Activated CD4-positive, CD25-positive, alpha-beta regulatory T cell (primary cell): ENCODE measurements at regions not wholly inside any gene's neighbourhood (a gene's known extent, or its start where the extent isn't known, plus 50 kb on each side); places are given as distances from the start of the nearest gene placed in this dataset.

Experiments used
- DNase-seq, 4 experiments: peaks; one replicate each; lab custom pipeline; 2025; lab: John Stamatoyannopoulos, UW

DNA sequence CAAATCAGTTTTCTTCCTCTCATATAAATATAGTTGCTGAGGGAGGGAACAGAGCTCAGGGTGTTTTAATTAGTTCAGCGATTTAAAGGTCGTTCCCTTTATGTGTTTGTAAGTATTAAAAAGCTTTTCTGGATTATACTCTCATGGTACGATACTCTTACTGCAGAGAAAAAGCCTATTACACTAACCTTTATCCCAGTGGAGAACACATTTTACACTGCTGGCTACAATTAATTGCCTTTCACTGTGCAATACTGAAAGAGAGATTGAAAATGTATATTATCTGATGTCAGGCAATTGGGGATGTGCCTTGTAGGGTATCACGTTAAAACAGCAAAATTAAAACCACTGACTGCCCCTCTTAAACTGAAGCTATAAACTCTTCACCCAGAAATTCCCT lies 526.9 kb upstream of the SGCG start:
- DNase-seq, result no peak

DNA sequence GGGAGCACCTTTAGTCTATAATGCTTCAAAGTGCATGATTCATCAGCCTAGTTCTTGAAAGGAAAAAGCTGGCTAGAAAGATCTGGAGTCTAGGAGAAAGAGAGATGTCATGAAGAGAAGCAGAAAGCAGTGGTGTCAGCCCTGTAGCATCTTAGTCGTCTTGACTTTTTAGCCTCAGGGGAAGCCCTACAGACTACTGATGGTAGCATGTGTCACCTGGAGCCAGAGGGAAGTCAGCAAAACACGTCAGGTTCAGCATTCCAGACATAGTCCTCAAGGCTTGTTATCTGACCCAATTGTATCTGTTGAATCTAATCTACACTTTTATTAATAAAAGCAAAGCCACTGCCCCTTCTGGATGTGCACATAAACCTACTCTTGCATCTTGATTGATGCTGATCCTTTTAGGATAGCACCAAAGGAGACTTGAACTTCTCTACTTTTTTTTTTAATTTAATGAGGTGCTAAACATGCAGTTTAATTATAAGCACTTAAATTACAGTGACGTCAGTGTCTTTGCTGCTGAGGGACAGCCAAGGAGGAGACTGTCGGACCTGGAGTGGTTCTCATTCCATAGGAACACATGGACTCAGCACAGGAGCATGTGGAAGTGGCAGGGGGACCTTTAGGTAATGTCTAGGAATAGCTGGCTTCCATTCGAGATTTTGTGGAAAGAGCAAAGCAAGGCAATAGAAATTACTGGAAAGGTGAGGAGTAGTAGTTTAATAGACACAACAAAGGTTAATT lies 525.5 kb upstream of the SGCG start:
- no peak for DNase-seq

DNA sequence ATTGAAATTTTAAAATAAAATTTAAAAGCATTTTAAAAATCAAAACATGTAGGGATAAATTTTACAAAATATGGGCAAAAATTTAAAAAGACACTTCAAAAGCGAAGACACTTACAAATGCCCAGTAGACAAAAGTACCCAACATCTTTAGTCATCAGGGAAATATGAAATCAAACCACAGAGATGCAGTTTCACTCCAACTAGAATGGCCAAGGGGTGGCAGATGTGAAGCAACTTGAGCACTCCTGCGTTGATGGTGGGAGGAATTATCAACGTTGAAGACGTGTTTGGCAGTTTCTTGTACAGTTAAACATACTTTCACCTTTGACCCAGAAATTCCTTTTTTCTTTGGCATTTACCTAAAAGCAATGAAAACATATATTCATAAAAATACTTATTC lies 518.0 kb upstream of the SGCG start:
- DNase-seq, result no peak

DNA sequence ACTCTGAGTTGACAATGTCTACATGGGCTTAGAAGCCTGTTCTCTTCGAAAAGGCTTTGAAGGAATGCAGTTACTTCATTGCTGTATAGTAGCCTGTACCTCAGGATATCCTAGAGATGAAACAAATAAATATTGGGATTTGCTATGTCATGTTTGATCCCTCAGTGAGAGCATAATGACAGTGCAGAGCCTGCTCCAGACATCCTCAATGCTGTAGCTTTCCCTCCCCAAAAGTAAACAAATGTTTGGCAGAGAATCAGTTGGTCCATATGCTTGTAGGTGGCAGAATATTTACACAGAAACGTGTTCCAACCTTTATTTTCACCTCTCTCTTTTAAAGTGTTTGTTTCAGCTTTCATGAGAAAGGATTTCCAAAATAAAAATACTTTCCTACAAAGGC lies 515.3 kb upstream of the SGCG start:
- no peak for DNase-seq

DNA sequence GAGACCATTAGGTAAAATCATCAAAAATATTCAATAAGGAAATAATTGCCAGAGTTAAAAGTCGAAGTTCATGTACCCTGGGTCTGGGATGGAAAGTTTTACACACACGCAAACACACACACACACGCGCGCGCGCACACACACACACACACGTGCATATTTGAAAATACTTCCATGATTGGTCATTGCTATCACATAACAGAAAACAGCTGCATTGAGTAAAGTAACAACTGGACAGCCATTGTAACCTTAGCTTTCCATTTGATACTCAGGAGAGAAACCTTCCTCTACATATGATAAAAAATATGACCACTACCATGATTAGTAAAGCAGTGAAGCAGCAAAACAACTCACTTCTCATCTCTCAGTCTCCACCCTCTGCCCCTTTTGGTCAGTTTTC lies 490.0 kb upstream of the SGCG start:
- DNase-seq, result no peak

DNA sequence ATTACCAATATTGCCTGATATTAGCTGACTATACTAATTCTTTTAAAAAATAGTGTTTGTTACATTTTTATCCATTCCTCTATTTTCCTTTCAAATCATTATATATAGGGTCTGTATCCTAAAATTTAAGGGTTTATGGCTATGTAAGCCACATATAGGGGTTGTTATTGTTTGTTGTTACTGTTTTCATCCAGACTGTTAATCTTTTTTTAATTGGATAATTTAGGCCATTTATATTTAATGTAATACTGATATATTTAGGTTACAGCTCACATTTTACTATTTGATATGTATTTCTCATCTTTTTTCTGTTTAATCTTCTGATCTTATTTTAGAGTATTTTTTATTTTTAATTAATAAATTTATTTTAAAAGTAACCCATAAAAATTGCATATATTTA lies 487.1 kb upstream of the SGCG start:
- no peak for DNase-seq

DNA sequence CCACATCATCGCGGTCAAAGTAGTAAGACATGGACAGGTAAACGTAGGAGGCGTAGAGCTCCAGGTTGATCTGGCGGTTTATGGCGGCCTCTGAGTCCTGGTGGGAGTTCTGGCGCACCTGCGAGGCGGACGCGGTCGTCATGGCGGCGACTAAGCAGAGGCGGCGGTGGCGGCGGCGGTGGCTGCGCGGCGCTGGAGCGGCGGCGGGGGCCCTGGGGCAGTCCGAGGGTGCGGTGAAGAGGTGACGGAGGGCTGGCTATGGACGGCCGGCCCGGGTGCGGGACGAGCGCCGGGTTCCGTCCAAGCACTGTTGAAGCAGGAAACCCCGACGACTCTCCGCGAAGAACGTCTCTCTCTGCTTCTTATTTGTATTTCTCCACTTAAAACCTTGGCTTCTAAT lies 484.3 kb upstream of the SGCG start:
- DNase-seq, result no peak

DNA sequence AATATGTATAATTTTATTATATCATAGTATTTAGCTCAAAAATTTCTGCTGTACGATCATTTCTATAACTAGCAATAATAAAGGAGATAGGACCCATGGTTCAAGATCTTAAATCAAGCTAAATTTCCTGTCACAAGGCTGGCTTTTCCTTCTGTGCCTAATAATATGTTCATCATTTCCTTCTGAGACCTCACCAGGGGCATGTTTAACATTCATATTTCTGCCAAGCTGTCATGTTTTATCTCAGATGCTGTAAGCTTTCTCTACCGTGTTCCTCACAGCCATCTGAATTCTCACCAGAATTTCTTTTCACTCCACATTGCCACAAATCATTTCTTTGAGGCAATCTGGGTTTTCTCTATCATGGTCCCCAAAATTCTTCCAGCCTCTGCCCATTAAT lies 482.3 kb upstream of the SGCG start:
- no peak for DNase-seq

DNA sequence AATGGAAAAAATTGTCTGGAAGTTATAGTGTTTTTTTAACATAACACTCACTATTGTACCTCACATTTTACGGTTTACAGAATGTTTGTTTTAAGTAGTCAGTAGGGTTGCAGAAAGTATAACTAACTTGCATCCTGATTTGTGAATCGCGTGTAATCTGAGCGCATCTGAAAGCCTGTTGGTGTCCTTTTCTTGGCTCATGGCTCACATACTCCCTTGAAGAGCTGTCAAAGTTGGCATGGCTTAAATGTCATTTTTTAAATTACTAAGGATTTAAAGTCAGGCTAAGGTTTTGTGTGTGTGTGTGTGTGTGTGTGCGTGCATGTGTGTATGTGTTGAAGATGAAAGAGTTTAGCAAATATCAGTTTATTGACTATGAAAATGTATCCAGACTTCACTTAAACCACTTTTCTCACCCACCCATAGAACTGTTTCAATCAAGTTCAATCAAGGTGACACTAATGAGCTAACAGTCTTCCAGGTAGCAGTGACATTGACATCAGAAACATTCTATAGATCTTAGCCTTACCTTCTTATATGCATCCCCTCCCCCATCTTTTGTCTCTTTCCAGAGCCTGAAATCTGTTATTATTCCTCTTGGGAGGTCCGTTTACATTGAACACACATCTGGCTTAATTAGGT lies 480.4 kb upstream of the SGCG start:
- DNase-seq, result no peak

DNA sequence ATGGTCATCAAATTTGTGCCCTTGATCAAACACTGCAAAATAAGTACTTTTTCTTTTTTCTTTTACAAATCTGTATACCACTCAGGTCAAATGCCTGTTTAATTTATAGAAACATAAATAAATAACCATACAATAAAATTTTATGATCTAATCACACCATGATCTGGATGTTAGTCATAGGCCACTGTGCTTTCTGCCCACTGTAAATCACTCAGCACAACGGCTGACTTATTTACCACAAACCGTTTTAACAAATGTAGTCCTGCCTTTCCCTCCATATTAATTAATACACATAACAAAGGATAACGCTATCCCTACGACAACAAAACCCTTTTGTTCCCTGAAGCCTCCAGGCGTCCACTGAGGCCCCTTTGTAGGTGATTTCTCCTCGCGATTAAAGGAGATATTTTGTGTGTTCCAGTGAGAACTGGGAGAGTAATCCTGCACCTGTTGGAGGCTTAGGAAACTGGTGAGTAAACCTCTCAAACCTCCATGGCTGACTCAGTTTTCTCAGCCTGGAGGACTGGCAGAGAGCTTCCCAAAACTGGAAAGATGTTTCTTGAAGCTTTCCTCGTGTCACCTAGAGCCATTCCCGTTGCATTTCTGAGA lies 477.1 kb upstream of the SGCG start:
- no peak for DNase-seq

DNA sequence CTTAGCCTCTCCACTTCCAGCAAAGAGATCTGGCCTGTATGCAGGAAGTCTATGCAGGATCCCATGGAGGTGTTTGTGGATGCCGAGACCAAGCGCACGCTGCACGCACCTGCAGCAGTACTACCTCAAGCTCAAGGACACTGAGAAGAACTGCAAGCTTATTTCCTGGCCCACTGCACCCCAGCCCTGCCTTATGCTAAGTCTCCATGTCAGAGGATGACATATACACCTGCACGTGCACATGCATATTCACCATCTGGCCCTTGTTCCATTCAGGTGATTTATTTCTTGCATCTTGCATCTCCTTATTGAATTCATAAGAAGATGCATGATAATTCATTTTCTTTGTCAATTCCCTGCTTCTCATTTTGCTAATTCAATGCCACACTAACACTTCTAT lies 472.8 kb upstream of the SGCG start:
- no peak for DNase-seq

DNA sequence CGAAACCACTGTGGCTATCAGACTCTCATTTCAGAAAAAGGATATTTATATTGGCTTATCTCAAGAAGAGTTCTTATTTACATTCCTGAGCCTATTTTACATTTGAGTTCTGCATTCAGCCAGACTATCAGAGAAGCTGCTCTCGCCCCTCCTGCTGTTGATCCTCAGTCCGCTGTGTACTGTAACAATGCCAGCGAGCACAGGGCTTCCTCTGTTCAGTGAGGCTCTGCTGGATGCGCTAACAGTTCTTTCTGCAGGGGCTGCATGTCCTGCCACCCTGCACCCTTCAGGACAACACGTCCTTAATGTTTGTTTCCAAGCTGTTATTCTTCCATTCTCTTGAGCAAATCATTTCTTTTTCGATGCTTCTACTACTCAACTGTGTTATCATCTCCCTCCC lies 463.7 kb upstream of the SGCG start:
- DNase-seq, result no peak

DNA sequence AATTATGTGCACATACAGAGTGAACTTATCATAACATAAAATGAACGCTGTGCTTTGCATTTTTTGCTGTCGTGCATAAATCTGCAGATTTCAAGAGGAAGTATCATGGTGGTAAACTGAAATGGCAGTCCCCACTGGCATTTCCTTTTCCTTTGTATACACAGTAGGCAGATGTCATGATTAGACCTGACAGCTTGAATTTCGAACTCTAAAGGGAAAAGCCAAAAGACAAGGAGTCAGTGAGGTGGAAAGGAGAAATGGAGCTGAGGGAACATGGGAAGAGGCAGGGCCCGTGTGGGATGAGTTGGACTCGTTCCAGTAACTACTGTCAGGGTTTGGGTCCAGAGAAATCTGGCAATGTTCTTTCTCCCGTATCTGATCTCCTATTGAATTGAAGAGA lies 454.1 kb upstream of the SGCG start:
- DNase-seq, result no peak

DNA sequence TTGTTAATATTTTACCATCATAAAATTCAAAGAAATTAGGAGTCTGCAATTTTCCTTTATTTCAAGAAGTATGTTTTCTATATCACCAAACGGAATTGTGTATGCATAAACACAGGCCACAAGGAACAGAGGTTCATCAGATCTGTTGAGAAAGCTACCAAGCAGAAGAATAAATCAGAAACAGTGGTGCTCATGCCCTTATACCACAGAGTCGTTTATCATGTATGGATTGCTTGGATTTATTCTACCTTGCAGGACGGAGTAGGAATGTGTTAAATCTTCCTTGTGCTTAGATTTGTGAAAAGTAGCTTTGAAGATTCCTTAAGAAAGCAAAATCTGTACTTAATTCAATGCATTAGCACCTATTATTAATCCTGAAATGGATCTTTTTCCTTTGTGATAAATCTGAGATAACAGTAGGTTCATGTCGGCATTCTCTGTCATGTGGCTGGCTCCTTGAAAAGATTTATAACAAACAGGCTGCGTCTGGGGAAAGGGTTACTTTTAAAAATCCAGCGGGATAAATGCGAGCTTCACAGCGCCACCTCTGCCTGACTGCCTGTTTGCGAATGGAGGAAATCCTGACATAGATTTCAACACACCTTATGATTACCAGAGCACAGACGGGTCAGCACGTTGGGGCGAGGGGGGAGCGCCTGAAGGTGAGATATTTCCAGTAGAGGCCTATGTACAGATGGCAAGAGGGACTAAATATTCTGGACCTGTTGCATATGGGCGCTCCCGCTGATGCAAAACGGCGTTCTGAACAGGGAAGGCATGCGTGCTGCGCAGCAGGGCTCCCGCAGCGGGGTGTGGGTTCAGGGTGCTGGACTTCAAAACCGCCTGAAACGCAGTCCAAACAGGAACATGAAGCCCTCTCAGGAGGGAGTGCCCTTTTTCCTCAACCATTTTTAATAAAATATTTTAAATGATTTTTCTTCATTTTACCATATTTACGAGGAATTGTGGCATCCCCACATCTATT lies 445.5 kb upstream of the SGCG start:
- no peak for DNase-seq

DNA sequence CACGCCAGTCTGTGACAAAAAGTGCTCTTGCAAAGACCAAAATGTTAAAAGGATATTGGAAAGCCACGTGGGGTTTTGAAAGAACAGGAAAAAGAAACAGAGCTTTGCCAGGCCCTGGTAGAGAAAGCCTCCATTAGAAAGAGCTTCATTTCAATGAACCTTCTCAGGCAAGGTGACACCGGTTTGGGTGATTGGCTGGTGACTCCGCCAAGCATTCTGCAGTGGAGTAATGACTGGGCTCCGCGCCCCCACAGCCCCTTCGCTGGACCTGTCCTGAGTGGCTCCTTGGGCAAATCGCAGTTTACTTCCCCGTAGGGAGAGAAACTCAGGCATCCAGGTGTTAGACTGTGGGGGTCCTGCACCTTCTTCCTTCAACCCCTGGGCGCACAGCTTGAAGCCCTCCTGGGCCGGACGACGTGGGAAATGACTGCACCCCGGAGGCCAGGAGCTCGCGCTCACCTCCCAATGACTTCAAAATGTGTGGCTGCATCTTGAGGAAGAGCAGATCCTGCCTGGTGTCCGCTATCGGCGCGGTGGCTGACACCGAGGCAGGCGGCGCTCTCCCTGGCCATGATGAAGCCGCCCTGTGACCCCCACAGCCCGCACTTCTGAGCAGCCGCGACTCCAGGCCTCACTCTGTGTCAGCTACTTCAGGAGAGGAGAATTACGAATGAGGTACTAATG lies 444.6 kb upstream of the SGCG start:
- no peak for DNase-seq

DNA sequence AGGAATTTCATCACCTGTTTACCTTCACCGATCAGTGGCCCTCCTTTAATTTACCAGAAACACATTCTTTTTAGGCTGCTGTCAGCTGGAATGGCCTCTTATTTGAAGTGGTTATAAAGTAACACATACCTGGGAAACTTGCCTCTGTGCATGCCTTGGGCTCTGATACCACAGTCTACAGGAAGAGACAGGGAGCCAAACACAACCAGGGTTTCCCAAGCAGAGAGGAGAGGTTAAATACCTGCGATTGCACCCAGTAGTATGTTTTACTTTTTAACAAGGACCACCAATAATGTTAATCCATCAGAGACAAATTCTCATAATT lies 444.0 kb upstream of the SGCG start:
- no peak for DNase-seq

DNA sequence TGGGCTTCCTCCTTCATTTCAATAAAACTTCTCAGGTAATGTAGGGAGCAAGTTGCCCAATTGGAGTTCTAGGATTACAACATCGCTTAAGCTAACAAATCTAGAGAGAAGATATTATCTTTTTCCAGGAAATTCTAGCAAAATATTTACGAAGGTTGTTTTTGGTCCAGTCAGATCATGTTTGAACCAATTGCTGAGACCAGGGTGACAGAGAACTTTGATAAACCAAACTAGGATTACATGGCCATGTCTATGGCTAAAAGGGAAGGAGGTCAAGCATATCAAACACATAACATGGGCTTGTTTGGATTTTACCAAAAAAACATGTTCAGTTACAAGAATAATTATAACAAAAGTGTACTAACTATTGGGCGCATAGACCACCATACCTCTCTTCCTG lies 442.4 kb upstream of the SGCG start:
- no peak for DNase-seq

DNA sequence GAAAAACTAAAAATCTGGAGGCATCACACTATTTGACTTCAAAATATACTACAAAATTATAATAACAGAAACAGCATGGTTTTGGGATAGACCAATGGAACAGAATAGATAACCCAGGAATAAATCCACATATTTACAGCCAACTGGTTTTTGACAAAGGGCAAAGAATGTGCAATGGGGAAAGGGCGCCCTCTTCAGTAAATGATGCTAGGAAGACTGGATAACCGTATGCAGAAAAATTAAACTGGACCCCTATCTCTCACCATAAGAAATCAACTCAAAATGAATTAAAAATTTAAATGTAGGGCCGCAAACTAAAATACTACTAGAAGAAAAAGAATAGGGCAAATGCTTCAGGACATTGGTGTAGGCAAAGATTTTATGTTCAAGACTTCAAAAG lies 440.5 kb upstream of the SGCG start:
- DNase-seq, result no peak

DNA sequence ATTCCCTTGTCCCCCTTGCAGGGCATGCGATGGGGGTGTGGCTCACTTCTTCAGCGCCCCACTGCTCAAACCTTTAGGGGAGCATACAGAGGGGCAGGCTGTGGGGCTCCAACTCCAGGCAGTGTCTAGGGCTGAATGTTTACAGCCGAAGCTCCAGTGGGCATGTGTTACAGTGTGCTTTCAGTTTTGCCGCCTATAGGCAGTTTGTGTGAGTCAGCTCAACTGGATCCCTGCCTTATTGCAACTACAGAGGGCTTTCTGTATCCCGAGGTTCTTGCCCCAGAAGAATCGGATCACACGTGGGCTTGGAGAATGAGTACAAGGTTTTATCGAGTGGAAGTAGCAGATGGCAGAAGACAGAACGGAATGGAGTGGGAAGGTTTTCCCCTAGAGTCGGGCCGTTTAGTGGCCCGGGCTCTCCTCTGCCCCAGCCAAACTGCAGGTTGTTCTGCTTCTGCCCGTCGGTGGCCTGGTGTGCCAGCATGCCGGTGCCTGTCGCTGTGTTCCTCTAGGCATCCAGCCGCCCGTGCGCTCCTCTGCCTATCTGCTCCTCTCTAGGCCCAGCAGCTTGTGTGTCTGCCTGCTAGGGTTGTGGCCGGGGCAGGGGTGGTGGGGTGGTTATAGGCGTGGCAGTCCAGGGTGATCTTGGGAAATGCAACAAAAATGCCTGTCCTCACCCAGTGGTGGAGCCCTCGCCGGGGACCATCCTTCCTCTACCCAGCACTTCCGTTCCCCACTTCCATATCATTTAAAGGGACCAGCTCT lies 435.9 kb upstream of the SGCG start:
- no peak for DNase-seq

DNA sequence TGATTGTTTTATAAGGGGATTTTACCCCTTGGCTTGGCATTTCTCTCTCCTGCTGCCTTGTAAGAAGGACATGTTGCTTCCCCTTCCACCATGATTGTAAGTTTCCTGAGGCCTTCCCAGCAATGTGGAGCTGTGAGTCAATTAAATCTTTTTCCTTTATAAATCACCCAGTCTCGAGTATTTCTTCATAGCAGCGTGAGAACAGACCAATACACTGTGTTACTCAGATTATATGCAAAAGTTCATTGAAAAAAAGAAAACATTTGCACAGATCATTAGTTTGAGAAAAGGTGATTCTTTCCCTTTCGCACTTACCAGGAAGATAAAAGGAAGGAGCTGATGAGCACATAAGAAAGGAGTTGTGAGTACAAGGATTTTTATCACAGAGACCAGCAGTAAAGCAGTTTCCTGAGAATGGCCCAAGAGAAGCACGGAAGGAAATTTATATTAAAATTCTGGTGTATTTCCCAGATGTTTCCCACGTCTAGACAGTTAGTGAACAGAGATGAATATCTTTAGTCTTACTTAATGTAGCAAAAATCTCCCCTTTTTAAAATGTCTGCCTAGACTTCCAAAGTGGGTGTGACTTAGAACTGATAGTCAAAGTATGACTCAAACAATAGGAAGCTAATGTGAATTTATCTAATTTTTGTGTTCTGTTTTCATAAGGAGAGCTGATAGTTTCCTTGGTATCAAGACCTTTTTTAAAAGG lies 431.8 kb upstream of the SGCG start:
- no peak for DNase-seq

DNA sequence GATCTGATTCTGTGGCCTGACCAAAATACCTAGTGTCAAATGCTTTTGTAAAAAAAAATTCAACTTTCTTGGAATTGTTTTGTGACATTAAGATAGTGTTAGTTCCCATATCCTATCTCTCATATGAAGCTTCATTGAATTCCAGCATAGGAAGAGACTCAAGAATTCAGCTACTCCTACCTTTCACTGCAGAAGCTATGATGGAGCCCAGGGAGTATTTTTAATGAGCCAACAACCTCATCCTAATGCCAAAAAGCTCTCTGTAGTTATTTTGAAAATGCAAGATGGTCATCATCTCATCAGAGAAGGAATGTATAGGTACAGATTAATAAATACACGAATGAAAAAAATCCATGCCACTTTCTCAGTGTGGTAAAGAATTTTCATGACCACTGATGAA lies 431.2 kb upstream of the SGCG start:
- no peak for DNase-seq
